SU-DHL-6 (cell line): ENCODE measurements at regions not wholly inside any gene's neighbourhood (a gene's known extent, or its start where the extent isn't known, plus 50 kb on each side); places are given as distances from the start of the nearest gene placed in this dataset.

ENCODE experiments used
- H2AFZ ChIP-seq: fragments of 200-600 bp; sonication (generic); 2 replicates; pipeline ENCODE4 v1.6.1; 2014; ENCODE audit warnings: low read depth, mild to moderate bottlenecking, moderate library complexity, mixed read lengths, antibody characterized with exemption, low read length; ENCODE audit not compliant: severe bottlenecking
- H3F3A ChIP-seq: fragments of 200-600 bp; shearing (Covaris generic); 2 replicates; pipeline ENCODE4 v1.6.0; 2016; ENCODE audit warnings: antibody characterized with exemption, mild to moderate bottlenecking; ENCODE audit not compliant: insufficient read depth
- H3K27ac ChIP-seq: fragments of 200-600 bp; sonication (generic); 2 replicates; pipeline ENCODE4 v1.5.1; 2016; ENCODE audit warnings: low read depth, mild to moderate bottlenecking, low read length, moderate library complexity, mixed read lengths
- H3K27me3 ChIP-seq: fragments of 200-600 bp; sonication (generic), shearing (Covaris generic); 2 replicates; pipeline ENCODE4 v1.6.0; 2014; ENCODE audit warnings: mild to moderate bottlenecking, low read length
- H3K36me3 ChIP-seq: fragments of 200-600 bp; sonication (generic); 2 replicates; pipeline ENCODE4 v1.6.1; 2014; ENCODE audit warnings: mild to moderate bottlenecking, low read length, mixed read lengths
- H3K4me2 ChIP-seq: fragments of 300-600, 200-600 bp; shearing (Covaris generic), sonication (generic); 2 replicates; pipeline ENCODE4 v1.6.0; 2014; ENCODE audit warnings: low read length, low read depth, mild to moderate bottlenecking; ENCODE audit not compliant: poor library complexity, severe bottlenecking
- H3K4me3 ChIP-seq: fragments of 200-600 bp; sonication (generic); 2 replicates; pipeline ENCODE4 v1.5.1; 2014; ENCODE audit warnings: antibody characterized with exemption, low read length, mild to moderate bottlenecking, mixed read lengths; ENCODE audit not compliant: insufficient read depth, poor library complexity, severe bottlenecking
- H3K79me2 ChIP-seq: fragments of 200-600 bp; sonication (generic); 2 replicates; pipeline ENCODE4 v1.6.1; 2014; ENCODE audit warnings: mild to moderate bottlenecking, low read length, moderate library complexity; ENCODE audit not compliant: insufficient read depth
- H3K9ac ChIP-seq: fragments of 200-600 bp; sonication (generic); 2 replicates; pipeline ENCODE4 v1.7.0; 2014; ENCODE audit warnings: mild to moderate bottlenecking, low read length
- H3K9me2 ChIP-seq: fragments of 200-600 bp; sonication (generic); replicated peaks from 2 replicates; pipeline ENCODE4 v1.6.1; 2014; ENCODE audit warnings: low read length; ENCODE audit not compliant: insufficient read depth
- H3K9me3 ChIP-seq: fragments of 200-600 bp; sonication (generic); 2 replicates; pipeline ENCODE4 v1.6.1; 2014; ENCODE audit warnings: low read length, mixed read lengths; ENCODE audit not compliant: insufficient read depth
- H4K20me1 ChIP-seq: fragments of 200-600 bp; sonication (generic); 2 replicates; pipeline ENCODE4 v1.6.1; 2014; ENCODE audit warnings: low read depth, mild to moderate bottlenecking, antibody characterized with exemption, low read length, moderate library complexity, mixed read lengths
- CTCF ChIP-seq: fragments of 200-600 bp; sonication (generic); IDR thresholded peaks from one replicate; pipeline ENCODE4 v1.5.1; 2017; ENCODE audit warnings: antibody characterized with exemption, mild to moderate bottlenecking, low read length, moderate library complexity; ENCODE audit not compliant: insufficient read depth, poor library complexity, severe bottlenecking
- EZH2phosphoT487 ChIP-seq: fragments of 200-600 bp; sonication (generic), shearing (Covaris generic); conservative IDR thresholded peaks from 2 replicates; pipeline ENCODE4 v1.6.1; 2018; ENCODE audit warnings: mild to moderate bottlenecking, antibody characterized with exemption, low read length, moderate library complexity, mixed read lengths

- Histone ChIP-seq H3F3A (no peaks in the 10 kb centered on the region), H4K20me1 (no peaks in the 10 kb centered on the region), H3K9me3 (no peaks in the 10 kb centered on the region), H3K27me3 (no peaks in the 10 kb centered on the region), H3K9me2 (no peaks in the 10 kb centered on the region), H3K9ac (no peak overlapping the region), H2AFZ (no peak overlapping the region), H3K4me2 (no peak overlapping the region), H3K79me2 (no peaks in the 10 kb centered on the region), H3K27ac (no peak overlapping the region), H3K4me3 (no peak overlapping the region), H3K36me3 (no peaks in the 10 kb centered on the region)
- TF ChIP-seq EZH2phosphoT487 = no peak
- TF ChIP-seq CTCF = no peak
Measured at GRCh38 chr6:121881974-121882667, 446.7 kb downstream of the GJA1 start.

GRCh38 chr6:121884091-121884490 lies 448.6 kb downstream of the GJA1 start:
- Histone ChIP-seq H4K20me1 (no peaks in the 10 kb centered on the region), H3K4me2 (no peak overlapping the region), H3K9me3 (no peaks in the 10 kb centered on the region), H3K9ac (no peak overlapping the region), H3K27me3 (no peaks in the 10 kb centered on the region), H3K79me2 (no peaks in the 10 kb centered on the region), H2AFZ (no peak overlapping the region), H3K9me2 (no peaks in the 10 kb centered on the region), H3K4me3 (no peak overlapping the region), H3K27ac (no peak overlapping the region), H3K36me3 (no peaks in the 10 kb centered on the region), H3F3A (no peaks in the 10 kb centered on the region)
- no peak for TF ChIP-seq CTCF
- no peak for TF ChIP-seq EZH2phosphoT487

GRCh38 chr6:121884620-121885019 lies 449.2 kb downstream of the GJA1 start:
- H3K79me2 ChIP-seq = no peaks in the 10 kb centered on the region
- H3F3A ChIP-seq = no peaks in the 10 kb centered on the region
- H3K9me3 ChIP-seq = no peaks in the 10 kb centered on the region
- H2AFZ ChIP-seq = no peak overlapping the region
- no peak overlapping the region for H3K9ac ChIP-seq
- no peak overlapping the region for H3K4me3 ChIP-seq
- no peaks in the 10 kb centered on the region for H3K9me2 ChIP-seq
- H3K27ac ChIP-seq = no peak overlapping the region
- TF ChIP-seq CTCF = no peak
- TF ChIP-seq EZH2phosphoT487 = no peak
- H3K4me2 ChIP-seq = no peak overlapping the region
- no peaks in the 10 kb centered on the region for H4K20me1 ChIP-seq
- no peaks in the 10 kb centered on the region for H3K36me3 ChIP-seq
- no peaks in the 10 kb centered on the region for H3K27me3 ChIP-seq
